A673 (cell line): ENCODE measurements at regions not wholly inside any gene's neighbourhood (a gene's known extent, or its start where the extent isn't known, plus 50 kb on each side); places are given as distances from the start of the nearest gene placed in this dataset.
A peak's percentile ranks its signal among the peaks of the same experiment; 100 is the strongest.

ENCODE experiments used
- BruUV-seq: library from RNA; stranded (reverse); fragments of 400-500 nt; replicated peaks from 2 replicates; lab custom pipeline; 2021; lab: Mats Ljungman, UMichigan
- CTCF ChIA-PET: fragments of 300-600 bp; sonication (Branson Sonifier 250); formaldehyde crosslinking; loops from one replicate; lab custom pipeline; 2022; ENCODE audit warnings: antibody characterized with exemption; lab: Charles Lee
- POLR2A ChIA-PET: fragments of 300-600 bp; sonication (Branson Sonifier 250); formaldehyde crosslinking; loops from one replicate; lab custom pipeline; 2022; ENCODE audit warnings: antibody characterized with exemption; ENCODE audit not compliant: low non-redundant PET; lab: Charles Lee
- DNase-seq: peaks from one replicate; pipeline ENCODE4 v3.0.0-alpha.2; 2015; ENCODE audit warnings: low spot score
- H3K27ac ChIP-seq: fragments of 200-600 bp; sonication (generic); 2 replicates; pipeline ENCODE4 v1.5.1; 2016; ENCODE audit warnings: mixed run types, low read depth, mild to moderate bottlenecking, mixed read lengths, antibody characterized with exemption, low read length; ENCODE audit not compliant: poor library complexity, severe bottlenecking
- H3K27me3 ChIP-seq: fragments of 200-600 bp; sonication (generic); replicated peaks from 2 replicates; pipeline ENCODE4 v1.6.1; 2017; ENCODE audit warnings: mixed run types, low read depth, mild to moderate bottlenecking, mixed read lengths, antibody characterized with exemption, low read length; ENCODE audit not compliant: insufficient read depth, poor library complexity
- H3K36me3 ChIP-seq: fragments of 200-600 bp; sonication (generic); 2 replicates; pipeline ENCODE4 v1.6.1; 2016; ENCODE audit warnings: mixed run types, mild to moderate bottlenecking, mixed read lengths, antibody characterized with exemption, low read length; ENCODE audit not compliant: insufficient read depth, poor library complexity, severe bottlenecking
- H3K4me1 ChIP-seq: fragments of 200-600 bp; sonication (generic); 2 replicates; pipeline ENCODE4 v1.6.1; 2017; ENCODE audit warnings: mixed run types, mild to moderate bottlenecking, mixed read lengths, antibody characterized with exemption, low read length; ENCODE audit not compliant: insufficient read depth, poor library complexity, severe bottlenecking
- H3K4me3 ChIP-seq: fragments of 200-600 bp; sonication (generic); 2 replicates; pipeline ENCODE4 v1.5.1; 2016; ENCODE audit warnings: low read depth, mixed run types, mild to moderate bottlenecking, mixed read lengths, low read length; ENCODE audit not compliant: poor library complexity, severe bottlenecking
- H3K9me3 ChIP-seq: fragments of 200-600 bp; sonication (generic); 2 replicates; pipeline ENCODE4 v1.6.1; 2016; ENCODE audit warnings: mixed run types, low read depth, mild to moderate bottlenecking, mixed read lengths, antibody characterized with exemption, low read length; ENCODE audit not compliant: poor library complexity, severe bottlenecking
- EZH2 ChIP-seq: fragments of 200-600 bp; sonication (generic); IDR thresholded peaks from 2 replicates; pipeline ENCODE4 v1.6.1; 2017; ENCODE audit warnings: borderline replicate concordance, low read depth, mild to moderate bottlenecking, mixed read lengths, antibody characterized with exemption, low read length; ENCODE audit not compliant: poor library complexity, severe bottlenecking
- intact Hi-C: fragments of 100-400 bp; cut with micrococcal nuclease; formaldehyde crosslinking; loops from one replicate; pipeline ENCODE4 v1.10.0; 2022; ENCODE audit not compliant: unreplicated experiment
- TF ChIP-seq, protein P1 (sequence below): fragments of 300-800, 200-600 bp; sonication (generic); conservative IDR thresholded peaks from 2 replicates; pipeline ENCODE4 v1.5.1; 2017; ENCODE audit warnings: low read depth, mild to moderate bottlenecking, antibody characterized with exemption, low read length, moderate library complexity, mixed read lengths

GRCh38 chr12:83322809-83323208 is 636.1 kb downstream of the TMTC2 start:
- Histone ChIP-seq H3K4me3 (no peak overlapping the region), H3K36me3 (no peaks in the 10 kb centered on the region), H3K27ac (no peak overlapping the region), H3K4me1 (no peaks in the 10 kb centered on the region), H3K27me3 (no peaks in the 10 kb centered on the region), H3K9me3 (no peaks in the 10 kb centered on the region)
- DNase-seq: peak; percentile 18
- ChIA-PET POLR2A (no interaction called here), CTCF (no interaction called here)
- no peak for TF ChIP-seq EZH2
- TF ChIP-seq, protein P1, sequence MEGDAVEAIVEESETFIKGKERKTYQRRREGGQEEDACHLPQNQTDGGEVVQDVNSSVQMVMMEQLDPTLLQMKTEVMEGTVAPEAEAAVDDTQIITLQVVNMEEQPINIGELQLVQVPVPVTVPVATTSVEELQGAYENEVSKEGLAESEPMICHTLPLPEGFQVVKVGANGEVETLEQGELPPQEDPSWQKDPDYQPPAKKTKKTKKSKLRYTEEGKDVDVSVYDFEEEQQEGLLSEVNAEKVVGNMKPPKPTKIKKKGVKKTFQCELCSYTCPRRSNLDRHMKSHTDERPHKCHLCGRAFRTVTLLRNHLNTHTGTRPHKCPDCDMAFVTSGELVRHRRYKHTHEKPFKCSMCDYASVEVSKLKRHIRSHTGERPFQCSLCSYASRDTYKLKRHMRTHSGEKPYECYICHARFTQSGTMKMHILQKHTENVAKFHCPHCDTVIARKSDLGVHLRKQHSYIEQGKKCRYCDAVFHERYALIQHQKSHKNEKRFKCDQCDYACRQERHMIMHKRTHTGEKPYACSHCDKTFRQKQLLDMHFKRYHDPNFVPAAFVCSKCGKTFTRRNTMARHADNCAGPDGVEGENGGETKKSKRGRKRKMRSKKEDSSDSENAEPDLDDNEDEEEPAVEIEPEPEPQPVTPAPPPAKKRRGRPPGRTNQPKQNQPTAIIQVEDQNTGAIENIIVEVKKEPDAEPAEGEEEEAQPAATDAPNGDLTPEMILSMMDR: no peak
- no TSS peak for BruUV-seq
- intact Hi-C loops: no loop called here

GRCh38 chr12:83321971-83322370 is 635.3 kb downstream of the TMTC2 start:
- Histone ChIP-seq H3K4me1 (no peaks in the 10 kb centered on the region), H3K27ac (no peak overlapping the region), H3K36me3 (no peaks in the 10 kb centered on the region), H3K4me3 (no peak overlapping the region), H3K27me3 (no peaks in the 10 kb centered on the region), H3K9me3 (no peaks in the 10 kb centered on the region)
- intact Hi-C loops: no loop called here
- TF ChIP-seq EZH2: no peak
- TF ChIP-seq, protein P1: no peak
- ChIA-PET POLR2A (no interaction called here), CTCF (no interaction called here)
- BruUV-seq: no TSS peak
- DNase-seq: no peak

GRCh38 chr12:83320350-83320749 is 633.6 kb downstream of the TMTC2 start:
- intact Hi-C loops: no loop called here
- no peaks in the 10 kb centered on the region for H3K36me3 ChIP-seq
- POLR2A ChIA-PET: no interaction called here

DNA sequence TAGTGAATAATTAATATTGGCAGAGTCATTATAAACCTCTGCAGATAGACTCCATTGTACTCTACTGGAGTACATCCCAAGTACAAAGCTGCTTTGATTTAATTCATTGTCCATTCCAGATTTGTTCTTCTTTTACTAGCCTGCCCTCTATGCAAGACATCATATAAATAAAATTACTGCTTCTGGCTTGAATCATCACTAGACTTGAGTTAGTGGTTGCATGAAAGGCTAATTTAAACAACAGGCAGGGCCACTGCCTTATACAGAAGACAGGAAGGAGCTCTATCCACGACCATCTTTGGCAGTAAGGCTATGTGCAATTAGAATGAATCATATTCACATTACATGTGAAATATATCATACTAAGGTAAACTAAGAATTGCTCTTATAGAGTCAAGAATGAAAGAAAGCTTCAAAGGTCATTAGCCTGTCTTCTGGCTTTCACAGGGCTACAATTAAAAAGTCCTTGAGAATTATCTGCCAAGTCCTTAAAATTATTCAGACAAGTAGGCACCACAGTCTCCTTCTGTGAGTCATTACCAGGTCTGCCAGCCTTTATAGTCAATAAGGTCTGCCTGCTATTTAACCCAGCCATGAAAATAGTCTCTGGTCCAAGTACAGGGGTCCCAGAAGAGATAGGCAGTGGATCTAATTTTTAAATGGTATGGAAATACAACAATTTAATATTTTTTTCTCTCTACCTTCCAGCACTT is 631.8 kb downstream of the TMTC2 start:
- BruUV-seq: no TSS peak
- Histone ChIP-seq H3K9me3 (no peaks in the 10 kb centered on the region), H3K4me1 (no peaks in the 10 kb centered on the region), H3K36me3 (no peaks in the 10 kb centered on the region), H3K27me3 (no peaks in the 10 kb centered on the region), H3K27ac (no peak overlapping the region), H3K4me3 (no peak overlapping the region)
- no peak for TF ChIP-seq EZH2
- TF ChIP-seq, protein P1: no peak
- CTCF ChIA-PET: no interaction called here
- no peak for DNase-seq
- intact Hi-C loops: no loop called here
- POLR2A ChIA-PET: no interaction called here

More at GRCh38 chr12:83320350-83320749, 633.6 kb downstream of the TMTC2 start:
- H3K9me3 ChIP-seq: no peaks in the 10 kb centered on the region
- BruUV-seq: no TSS peak
- TF ChIP-seq EZH2: no peak
- CTCF ChIA-PET: no interaction called here
- no peaks in the 10 kb centered on the region for H3K27me3 ChIP-seq
- no peaks in the 10 kb centered on the region for H3K4me1 ChIP-seq
- no peak for DNase-seq
- no peak overlapping the region for H3K4me3 ChIP-seq
- H3K27ac ChIP-seq: no peak overlapping the region
